ENCODE measurements at regions not wholly inside any gene's neighbourhood (a gene's known extent, or its start where the extent isn't known, plus 50 kb on each side); places are given as distances from the start of the nearest gene placed in this dataset.

GRCh38 chr2:107322416-107322815, 436.4 kb upstream of the ST6GAL2 start:
- H3K27me3 ChIP-seq (replicated peaks in 1 of 4; ENCODE audit: control extremely low read depth in 1 of 4, control insufficient read depth in 3 of 4, insufficient read depth in 4 of 4, low read length in 3 of 4): no peaks in the 10 kb centered on the region
- POLR2A ChIA-PET: no interaction called here
- CTCF ChIA-PET: no interaction called here

GRCh38 chr2:107323946-107324565, 438.1 kb upstream of the ST6GAL2 start:
- DNase-seq: no peak
- no peak overlapping the region for H3K27ac Mint-ChIP-seq
- Histone ChIP-seq H3K36me3 (replicated peaks in 1 of 2; ENCODE audit: control extremely low read depth in 1 of 2, control insufficient read depth in 1 of 2, extremely low read depth in 1 of 2, insufficient read depth in 2 of 2, low read length in 1 of 2) (no peaks in the 10 kb centered on the region), H4K20me1 (ENCODE audit: control insufficient read depth, insufficient read depth, low read length, poor library complexity, severe bottlenecking) (no peaks in the 10 kb centered on the region), H3K4me1 (ENCODE audit: control insufficient read depth in 2 of 2, insufficient read depth in 2 of 2, low read length in 2 of 2) (no peaks in the 10 kb centered on the region), H2AFZ (ENCODE audit: insufficient read depth, low read depth, low read length, poor library complexity, severe bottlenecking) (no peak overlapping the region), H3K27ac (ENCODE audit: low read length in 2 of 2) (no peak overlapping the region), H3K4me2 (replicated peaks; ENCODE audit: low read depth, low read length, poor library complexity, severe bottlenecking) (no peak overlapping the region), H3K9me3 (ENCODE audit: control extremely low read depth in 1 of 3, control insufficient read depth in 2 of 3, insufficient read depth in 1 of 3, low read length in 2 of 3) (peaks cover 1 to 3% (median 2%) of the 10 kb centered on the region in 3 donors), H3K4me3 (ENCODE audit: control extremely low read depth in 1 of 5, extremely low read depth in 1 of 5, insufficient read depth in 1 of 5, low read depth in 2 of 5, low read length in 4 of 5) (no peak overlapping the region), H3K9ac (ENCODE audit: low read length) (no peak overlapping the region), H3K27me3 (replicated peaks in 1 of 4; ENCODE audit: control extremely low read depth in 1 of 4, control insufficient read depth in 3 of 4, insufficient read depth in 4 of 4, low read length in 3 of 4) (no peaks in the 10 kb centered on the region), H3K79me2 (ENCODE audit: control insufficient read depth, insufficient read depth, low read length) (no peaks in the 10 kb centered on the region)
- H3K9me3 Mint-ChIP-seq (ENCODE audit: insufficient read depth): peaks cover 4% of the 10 kb centered on the region
- H3K4me3 Mint-ChIP-seq: no peak overlapping the region
- 90% methylated on average over 8 of the region's 8 CpGs for WGBS (ENCODE audit: insufficient coverage)
- TF ChIP-seq EZH2 (IDR thresholded peaks at IDR 0.05; ENCODE audit: borderline replicate concordance, insufficient read depth, low read depth, low read length, poor library complexity, severe bottlenecking): no peak
- TF ChIP-seq, protein P1, sequence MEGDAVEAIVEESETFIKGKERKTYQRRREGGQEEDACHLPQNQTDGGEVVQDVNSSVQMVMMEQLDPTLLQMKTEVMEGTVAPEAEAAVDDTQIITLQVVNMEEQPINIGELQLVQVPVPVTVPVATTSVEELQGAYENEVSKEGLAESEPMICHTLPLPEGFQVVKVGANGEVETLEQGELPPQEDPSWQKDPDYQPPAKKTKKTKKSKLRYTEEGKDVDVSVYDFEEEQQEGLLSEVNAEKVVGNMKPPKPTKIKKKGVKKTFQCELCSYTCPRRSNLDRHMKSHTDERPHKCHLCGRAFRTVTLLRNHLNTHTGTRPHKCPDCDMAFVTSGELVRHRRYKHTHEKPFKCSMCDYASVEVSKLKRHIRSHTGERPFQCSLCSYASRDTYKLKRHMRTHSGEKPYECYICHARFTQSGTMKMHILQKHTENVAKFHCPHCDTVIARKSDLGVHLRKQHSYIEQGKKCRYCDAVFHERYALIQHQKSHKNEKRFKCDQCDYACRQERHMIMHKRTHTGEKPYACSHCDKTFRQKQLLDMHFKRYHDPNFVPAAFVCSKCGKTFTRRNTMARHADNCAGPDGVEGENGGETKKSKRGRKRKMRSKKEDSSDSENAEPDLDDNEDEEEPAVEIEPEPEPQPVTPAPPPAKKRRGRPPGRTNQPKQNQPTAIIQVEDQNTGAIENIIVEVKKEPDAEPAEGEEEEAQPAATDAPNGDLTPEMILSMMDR (IDR thresholded peaks at IDR 0.05): no peak
- ChIA-PET CTCF (no interaction called here), POLR2A (no interaction called here)
- H3K27me3 Mint-ChIP-seq: no peaks in the 10 kb centered on the region
- H3K4me1 Mint-ChIP-seq: no peaks in the 10 kb centered on the region
- intact Hi-C loops (cut with micrococcal nuclease): no loop called here
- no peak for ATAC-seq (ENCODE audit: low read depth)

More at GRCh38 chr2:107322416-107322815, 436.4 kb upstream of the ST6GAL2 start:
- no CpG with 5 or more reads among the region's 6 CpGs for WGBS (ENCODE audit: insufficient coverage)
- Histone ChIP-seq H3K9ac (ENCODE audit: low read length) (no peak overlapping the region), H2AFZ (ENCODE audit: insufficient read depth, low read depth, low read length, poor library complexity, severe bottlenecking) (no peak overlapping the region), H3K4me1 (ENCODE audit: control insufficient read depth in 2 of 2, insufficient read depth in 2 of 2, low read length in 2 of 2) (no peaks in the 10 kb centered on the region), H3K27ac (ENCODE audit: low read length in 2 of 2) (no peak overlapping the region), H3K9me3 (ENCODE audit: control extremely low read depth in 1 of 3, control insufficient read depth in 2 of 3, insufficient read depth in 1 of 3, low read length in 2 of 3) (peaks cover 0 to 3% (median 2%) of the 10 kb centered on the region in 3 donors), H3K4me2 (replicated peaks; ENCODE audit: low read depth, low read length, poor library complexity, severe bottlenecking) (no peak overlapping the region), H3K4me3 (ENCODE audit: control extremely low read depth in 1 of 5, extremely low read depth in 1 of 5, insufficient read depth in 1 of 5, low read depth in 2 of 5, low read length in 4 of 5) (no peak overlapping the region), H3K36me3 (replicated peaks in 1 of 2; ENCODE audit: control extremely low read depth in 1 of 2, control insufficient read depth in 1 of 2, extremely low read depth in 1 of 2, insufficient read depth in 2 of 2, low read length in 1 of 2) (no peaks in the 10 kb centered on the region), H4K20me1 (ENCODE audit: control insufficient read depth, insufficient read depth, low read length, poor library complexity, severe bottlenecking) (no peaks in the 10 kb centered on the region), H3K79me2 (ENCODE audit: control insufficient read depth, insufficient read depth, low read length) (no peaks in the 10 kb centered on the region)
- no peak for TF ChIP-seq EZH2 (IDR thresholded peaks at IDR 0.05; ENCODE audit: borderline replicate concordance, insufficient read depth, low read depth, low read length, poor library complexity, severe bottlenecking)
- TF ChIP-seq, protein P1 (IDR thresholded peaks at IDR 0.05): no peak
- H3K9me3 Mint-ChIP-seq (ENCODE audit: insufficient read depth): peaks cover 4% of the 10 kb centered on the region
- DNase-seq: no peak
- intact Hi-C loops (cut with micrococcal nuclease): no loop called here
- no peak overlapping the region for H3K27ac Mint-ChIP-seq
- H3K4me1 Mint-ChIP-seq: no peaks in the 10 kb centered on the region
- H3K27me3 Mint-ChIP-seq: no peaks in the 10 kb centered on the region
- H3K4me3 Mint-ChIP-seq: no peak overlapping the region
- no peak for ATAC-seq (ENCODE audit: low read depth)

Data from B cell (primary cell).